ENCODE measurements at regions not wholly inside any gene's neighbourhood (a gene's known extent, or its start where the extent isn't known, plus 50 kb on each side); places are given as distances from the start of the nearest gene placed in this dataset.
A peak's percentile ranks its signal among the peaks of the same experiment; 100 is the strongest.

- ChIA-PET CTCF (no interaction called here), POLR2A (no interaction called here)
- Histone ChIP-seq H3K27me3 (ENCODE audit: control insufficient read depth, insufficient read depth, low read length) (no peaks in the 10 kb centered on the region), H3K27ac (ENCODE audit: low read depth, low read length) (no peak overlapping the region), H3K9me3 (ENCODE audit: control insufficient read depth, insufficient read depth, low read length) (no peaks in the 10 kb centered on the region), H3K4me3 (ENCODE audit: low read depth, low read length) (no peak overlapping the region)
- TF ChIP-seq, protein P1, sequence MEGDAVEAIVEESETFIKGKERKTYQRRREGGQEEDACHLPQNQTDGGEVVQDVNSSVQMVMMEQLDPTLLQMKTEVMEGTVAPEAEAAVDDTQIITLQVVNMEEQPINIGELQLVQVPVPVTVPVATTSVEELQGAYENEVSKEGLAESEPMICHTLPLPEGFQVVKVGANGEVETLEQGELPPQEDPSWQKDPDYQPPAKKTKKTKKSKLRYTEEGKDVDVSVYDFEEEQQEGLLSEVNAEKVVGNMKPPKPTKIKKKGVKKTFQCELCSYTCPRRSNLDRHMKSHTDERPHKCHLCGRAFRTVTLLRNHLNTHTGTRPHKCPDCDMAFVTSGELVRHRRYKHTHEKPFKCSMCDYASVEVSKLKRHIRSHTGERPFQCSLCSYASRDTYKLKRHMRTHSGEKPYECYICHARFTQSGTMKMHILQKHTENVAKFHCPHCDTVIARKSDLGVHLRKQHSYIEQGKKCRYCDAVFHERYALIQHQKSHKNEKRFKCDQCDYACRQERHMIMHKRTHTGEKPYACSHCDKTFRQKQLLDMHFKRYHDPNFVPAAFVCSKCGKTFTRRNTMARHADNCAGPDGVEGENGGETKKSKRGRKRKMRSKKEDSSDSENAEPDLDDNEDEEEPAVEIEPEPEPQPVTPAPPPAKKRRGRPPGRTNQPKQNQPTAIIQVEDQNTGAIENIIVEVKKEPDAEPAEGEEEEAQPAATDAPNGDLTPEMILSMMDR (IDR thresholded peaks at IDR 0.05; ENCODE audit: low read depth, low read length), result no peak
- DNase-seq (ENCODE audit: low read depth, low spot score), result no peak
Measured at GRCh38 chr3:106275592-106275991, 406.8 kb upstream of the CBLB start.

- TF ChIP-seq, protein P1 (IDR thresholded peaks at IDR 0.05; ENCODE audit: low read depth, low read length), result no peak
- CTCF ChIA-PET, result no interaction called here
- POLR2A ChIA-PET, result no interaction called here
- Histone ChIP-seq H3K27ac (ENCODE audit: low read depth, low read length) (no peak overlapping the region), H3K27me3 (ENCODE audit: control insufficient read depth, insufficient read depth, low read length) (no peaks in the 10 kb centered on the region), H3K4me3 (ENCODE audit: low read depth, low read length) (no peak overlapping the region), H3K9me3 (ENCODE audit: control insufficient read depth, insufficient read depth, low read length) (no peaks in the 10 kb centered on the region)
- no peak for DNase-seq (ENCODE audit: low read depth, low spot score)
Measured at GRCh38 chr3:106276151-106276550, 407.3 kb upstream of the CBLB start.

DNA sequence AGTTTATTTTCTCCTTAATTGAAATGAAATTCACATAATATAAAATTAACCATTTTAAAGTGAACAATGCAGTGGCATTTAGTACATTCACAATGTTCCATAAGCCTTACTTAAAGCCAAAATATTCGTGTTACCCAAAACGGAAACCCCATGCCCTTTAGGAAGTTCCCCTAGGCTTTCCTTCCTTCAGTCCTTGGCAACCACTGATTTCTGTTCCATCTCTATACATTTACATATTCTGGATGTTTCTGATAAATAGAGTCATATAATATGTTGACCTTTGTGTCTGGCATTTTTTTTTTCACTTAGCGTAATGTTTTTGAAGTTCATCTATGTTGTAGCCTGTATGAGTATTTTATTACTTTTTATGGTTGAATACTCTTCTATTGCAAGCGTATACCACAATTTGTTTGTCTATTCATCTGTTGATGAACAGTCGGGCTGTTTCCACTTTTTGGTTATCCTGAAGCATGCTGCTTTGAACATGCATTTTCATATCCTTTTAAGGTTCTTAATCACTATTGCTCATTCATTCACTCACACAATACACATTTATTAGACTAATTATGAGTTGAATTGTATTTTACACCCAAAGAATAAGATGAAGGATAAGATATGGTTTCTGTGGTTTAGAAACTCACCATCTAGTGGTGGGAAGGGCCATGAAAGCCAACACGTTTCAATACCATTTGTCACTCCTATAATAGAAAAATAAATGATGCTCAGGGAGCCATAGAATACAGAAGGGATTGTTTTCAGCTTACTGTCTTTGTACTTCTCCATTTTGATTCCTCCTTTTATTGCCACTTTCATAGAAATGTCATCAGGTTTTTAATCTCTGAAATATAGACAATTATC, 408.2 kb upstream of the CBLB start:
- no peaks in the 10 kb centered on the region for H3K27me3 ChIP-seq (ENCODE audit: control insufficient read depth, insufficient read depth, low read length)
- POLR2A ChIA-PET, result no interaction called here
- TF ChIP-seq, protein P1 (IDR thresholded peaks at IDR 0.05; ENCODE audit: low read depth, low read length), result no peak
- CTCF ChIA-PET, result no interaction called here
- H3K9me3 ChIP-seq (ENCODE audit: control insufficient read depth, insufficient read depth, low read length), result no peaks in the 10 kb centered on the region
- H3K27ac ChIP-seq (ENCODE audit: low read depth, low read length), result no peak overlapping the region
- no peak overlapping the region for H3K4me3 ChIP-seq (ENCODE audit: low read depth, low read length)
- DNase-seq (ENCODE audit: low read depth, low spot score), result no peak

- ChIA-PET POLR2A (no interaction called here), CTCF (no interaction called here)
- no peak overlapping the region for H3K4me3 ChIP-seq (ENCODE audit: low read depth, low read length)
- no peak overlapping the region for H3K27ac ChIP-seq (ENCODE audit: low read depth, low read length)
- no peak for DNase-seq (ENCODE audit: low read depth, low spot score)
- no peaks in the 10 kb centered on the region for H3K27me3 ChIP-seq (ENCODE audit: control insufficient read depth, insufficient read depth, low read length)
- TF ChIP-seq, protein P1 (IDR thresholded peaks at IDR 0.05; ENCODE audit: low read depth, low read length), result no peak
- H3K9me3 ChIP-seq (ENCODE audit: control insufficient read depth, insufficient read depth, low read length), result no peaks in the 10 kb centered on the region
Measured at GRCh38 chr3:106277731-106278130, 408.9 kb upstream of the CBLB start.

GRCh38 chr3:106281221-106281620, 412.4 kb upstream of the CBLB start:
- no peaks in the 10 kb centered on the region for H3K9me3 ChIP-seq (ENCODE audit: control insufficient read depth, insufficient read depth, low read length)
- ChIA-PET POLR2A (no interaction called here), CTCF (interaction anchor here (0.9 kb wide), 1 partner anchor 328 kb away, joined by 3 read pairs; no protein-coding TSS in a partner anchor)
- H3K4me3 ChIP-seq (ENCODE audit: low read depth, low read length), result no peak overlapping the region
- no peaks in the 10 kb centered on the region for H3K27me3 ChIP-seq (ENCODE audit: control insufficient read depth, insufficient read depth, low read length)
- DNase-seq (ENCODE audit: low read depth, low spot score), result peak; percentile 47
- no peak overlapping the region for H3K27ac ChIP-seq (ENCODE audit: low read depth, low read length)
- TF ChIP-seq, protein P1 (IDR thresholded peaks at IDR 0.05; ENCODE audit: low read depth, low read length), result no peak
